CD14-positive monocyte (primary cell): ENCODE measurements at regions not wholly inside any gene's neighbourhood (a gene's known extent, or its start where the extent isn't known, plus 50 kb on each side); places are given as distances from the start of the nearest gene placed in this dataset.

ENCODE experiments used
- DNase-seq, 3 donors: peaks; one replicate each; pipeline ENCODE4 v3.0.0-alpha.2; 2011 to 2022
- H2AFZ ChIP-seq: 2 replicates; pipeline ENCODE4 v1.6.0; 2012; ENCODE audit warnings: mild to moderate bottlenecking, low read depth, low read length, inconsistent platforms; ENCODE audit not compliant: insufficient read depth, poor library complexity, severe bottlenecking
- H3K27ac ChIP-seq, 2 donors: 1 replicate in 1 of 2; 2 replicates in 1 of 2; pipeline ENCODE4 v1.5.1; 2012 to 2013; ENCODE audit warnings: low read length in 2 of 2, control low read depth in 1 of 2, inconsistent platforms in 1 of 2, low read depth in 1 of 2, mild to moderate bottlenecking in 1 of 2
- H3K27me3 ChIP-seq, 2 donors: one replicate each; pipeline versions ENCODE4 v1.6.0 to v1.6.1; 2011 to 2013; ENCODE audit warnings: low read length in 2 of 2; ENCODE audit not compliant: control insufficient read depth in 2 of 2, insufficient read depth in 2 of 2
- H3K36me3 ChIP-seq, 2 donors: replicated peaks in 1 of 2; 1 replicate in 1 of 2; 2 replicates in 1 of 2; pipeline versions ENCODE4 v1.5.1 to v1.6.1; 2012 to 2013; ENCODE audit warnings: low read length in 2 of 2, control low read depth in 1 of 2, inconsistent platforms in 1 of 2, mild to moderate bottlenecking in 1 of 2; ENCODE audit not compliant: insufficient read depth in 2 of 2, control insufficient read depth in 1 of 2
- H3K4me1 ChIP-seq, 2 donors: 1 replicate in 1 of 2; 2 replicates in 1 of 2; pipeline versions ENCODE4 v1.5.1 to v1.6.1; 2012 to 2013; ENCODE audit warnings: low read length in 2 of 2, control low read depth in 1 of 2, inconsistent platforms in 1 of 2, mild to moderate bottlenecking in 1 of 2, moderate library complexity in 1 of 2; ENCODE audit not compliant: insufficient read depth in 2 of 2, control insufficient read depth in 1 of 2
- H3K4me2 ChIP-seq: replicated peaks from 2 replicates; pipeline ENCODE3; 2012; ENCODE audit warnings: low read length, moderate library complexity, mild to moderate bottlenecking; ENCODE audit not compliant: poor library complexity, severe bottlenecking; ENCODE audit errors: extremely low read depth
- H3K4me3 ChIP-seq, 3 experiments: fragments of 200-600 bp in 1 of 3; sonication (generic) in 1 of 3; replicated peaks in 1 of 3; 1 replicate in 2 of 3; 2 replicates in 1 of 3; pipeline ENCODE4 v1.5.1; 2011 to 2013; ENCODE audit warnings: low read length in 3 of 3, mild to moderate bottlenecking in 3 of 3, control low read depth in 2 of 3, low read depth in 2 of 3, inconsistent platforms in 1 of 3, moderate library complexity in 1 of 3
- H3K79me2 ChIP-seq: 2 replicates; pipeline ENCODE4 v1.6.0; 2012; ENCODE audit warnings: mild to moderate bottlenecking, control low read depth, inconsistent platforms, low read length, moderate library complexity; ENCODE audit not compliant: insufficient read depth
- H3K9ac ChIP-seq: 2 replicates; pipeline ENCODE4 v1.6.0; 2017; ENCODE audit warnings: low read length, mild to moderate bottlenecking; ENCODE audit not compliant: insufficient read depth, poor library complexity, severe bottlenecking
- H3K9me3 ChIP-seq, 2 donors: replicated peaks in 1 of 2; 1 replicate in 1 of 2; 2 replicates in 1 of 2; pipeline versions ENCODE4 v1.5.1 to v1.6.1; 2012 to 2013; ENCODE audit warnings: low read length in 2 of 2, control low read depth in 1 of 2; ENCODE audit not compliant: control insufficient read depth in 1 of 2, insufficient read depth in 1 of 2
- H4K20me1 ChIP-seq: 2 replicates; pipeline ENCODE4 v1.6.0; 2012; ENCODE audit warnings: mild to moderate bottlenecking, low read length, control low read depth, moderate library complexity; ENCODE audit not compliant: insufficient read depth
- H3K27ac Mint-ChIP-seq, 7 donors: one replicate each; pipeline ENCODE4 v1.8.0; 2020; ENCODE audit warnings: mild to moderate bottlenecking in 7 of 7, mixed read lengths in 7 of 7, moderate library complexity in 6 of 7, inconsistent platforms in 2 of 7
- H3K27me3 Mint-ChIP-seq, 3 donors: one replicate each; pipeline ENCODE4 v1.8.0; 2021 to 2022; ENCODE audit warnings: low read depth in 3 of 3, mild to moderate bottlenecking in 3 of 3, mixed read lengths in 3 of 3, moderate library complexity in 3 of 3, inconsistent platforms in 1 of 3
- H3K36me3 Mint-ChIP-seq, 2 donors: one replicate each; pipeline ENCODE4 v1.8.0; 2020; ENCODE audit warnings: mixed read lengths in 2 of 2, inconsistent platforms in 1 of 2, mild to moderate bottlenecking in 1 of 2
- H3K4me1 Mint-ChIP-seq: one replicate; pipeline ENCODE4 v1.8.0; 2020; ENCODE audit warnings: mild to moderate bottlenecking, mixed read lengths
- H3K4me3 Mint-ChIP-seq, 2 donors: one replicate each; pipeline ENCODE4 v1.8.0; 2020; ENCODE audit warnings: mild to moderate bottlenecking in 2 of 2, mixed read lengths in 2 of 2, moderate library complexity in 1 of 2
- H3K9me3 Mint-ChIP-seq, 7 donors: one replicate each; pipeline ENCODE4 v1.8.0; 2020 to 2022; ENCODE audit warnings: mixed read lengths in 7 of 7, mild to moderate bottlenecking in 6 of 7, moderate library complexity in 6 of 7, inconsistent platforms in 2 of 7
- WGBS: methylation state at CpG from one replicate; pipeline ENCODE4 v1.1.5; 2013; ENCODE audit warnings: missing lambda C conversion rate; ENCODE audit not compliant: insufficient coverage; 5-methylcytosine and 5-hydroxymethylcytosine counted together
- intact Hi-C, 2 donors: fragments of 100-400 bp; cut with micrococcal nuclease; formaldehyde crosslinking; loops; one replicate each; pipeline versions ENCODE4 v1.15.0 to v1.15.1; 2023
- TF ChIP-seq, protein P1 (sequence below): fragments of 200-600 bp; IDR thresholded peaks from one replicate; pipeline ENCODE4 v1.8.0; 2022; ENCODE audit warnings: antibody characterized with exemption, mild to moderate bottlenecking

DNA sequence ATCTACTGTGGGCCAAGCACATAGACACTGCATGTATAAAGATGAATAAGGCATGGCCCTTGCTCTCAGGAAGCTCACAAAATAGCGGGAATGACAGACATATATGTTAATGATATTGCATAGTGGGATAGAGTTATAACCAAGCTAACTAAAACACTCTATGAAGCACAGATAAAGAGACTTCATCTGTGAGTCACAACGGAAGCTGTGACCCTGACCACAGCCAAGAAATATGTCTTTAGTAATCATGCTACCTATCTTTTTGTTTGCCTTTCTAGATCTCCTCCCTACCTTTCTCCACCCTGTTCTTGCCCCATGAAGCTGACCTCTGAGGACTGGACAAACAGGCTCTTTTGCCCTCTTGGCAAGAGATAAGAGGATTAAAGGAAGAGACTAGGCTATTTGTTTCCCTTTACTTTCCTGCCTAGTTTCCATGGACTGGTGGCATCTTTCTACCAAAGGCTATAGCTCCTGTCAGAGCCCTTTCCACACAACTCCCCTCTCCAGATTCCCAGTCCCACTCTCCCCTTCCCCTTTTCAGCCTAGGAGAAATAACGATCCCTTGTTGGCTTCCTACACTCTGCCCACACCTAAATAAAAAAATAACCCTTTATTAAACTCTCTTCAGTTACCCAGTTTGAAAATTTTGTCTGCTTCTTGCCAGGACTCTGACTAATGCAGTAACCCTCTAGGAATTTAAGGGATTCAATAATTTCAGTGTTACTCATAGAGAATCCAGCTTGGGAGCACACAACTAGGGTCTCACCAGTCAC, 504.9 kb upstream of the MARCKS start:
- Mint-ChIP-seq H3K27me3 (peaks cover 0 to 3% (median 2%) of the 10 kb centered on the region in 3 donors), H3K4me1 (no peaks in the 10 kb centered on the region), H3K9me3 (peaks cover 0 to 2% (median 0%) of the 10 kb centered on the region in 7 donors), H3K27ac (no peak overlapping the region), H3K4me3 (no peak overlapping the region), H3K36me3 (no peaks in the 10 kb centered on the region)
- TF ChIP-seq, protein P1, sequence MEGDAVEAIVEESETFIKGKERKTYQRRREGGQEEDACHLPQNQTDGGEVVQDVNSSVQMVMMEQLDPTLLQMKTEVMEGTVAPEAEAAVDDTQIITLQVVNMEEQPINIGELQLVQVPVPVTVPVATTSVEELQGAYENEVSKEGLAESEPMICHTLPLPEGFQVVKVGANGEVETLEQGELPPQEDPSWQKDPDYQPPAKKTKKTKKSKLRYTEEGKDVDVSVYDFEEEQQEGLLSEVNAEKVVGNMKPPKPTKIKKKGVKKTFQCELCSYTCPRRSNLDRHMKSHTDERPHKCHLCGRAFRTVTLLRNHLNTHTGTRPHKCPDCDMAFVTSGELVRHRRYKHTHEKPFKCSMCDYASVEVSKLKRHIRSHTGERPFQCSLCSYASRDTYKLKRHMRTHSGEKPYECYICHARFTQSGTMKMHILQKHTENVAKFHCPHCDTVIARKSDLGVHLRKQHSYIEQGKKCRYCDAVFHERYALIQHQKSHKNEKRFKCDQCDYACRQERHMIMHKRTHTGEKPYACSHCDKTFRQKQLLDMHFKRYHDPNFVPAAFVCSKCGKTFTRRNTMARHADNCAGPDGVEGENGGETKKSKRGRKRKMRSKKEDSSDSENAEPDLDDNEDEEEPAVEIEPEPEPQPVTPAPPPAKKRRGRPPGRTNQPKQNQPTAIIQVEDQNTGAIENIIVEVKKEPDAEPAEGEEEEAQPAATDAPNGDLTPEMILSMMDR, result no peak
- no peak overlapping the region for H3K9ac ChIP-seq
- intact Hi-C loops, result no loop called here
- H4K20me1 ChIP-seq, result no peaks in the 10 kb centered on the region
- no peak overlapping the region for H2AFZ ChIP-seq
- no peaks in the 10 kb centered on the region for H3K36me3 ChIP-seq
- H3K79me2 ChIP-seq, result no peaks in the 10 kb centered on the region
- H3K27ac ChIP-seq, result no peak overlapping the region
- WGBS, result 89% methylated on average over 2 of the region's 3 CpGs
- no peak for DNase-seq
- no peaks in the 10 kb centered on the region for H3K4me1 ChIP-seq
- H3K9me3 ChIP-seq, result no peaks in the 10 kb centered on the region
- no peaks in the 10 kb centered on the region for H3K27me3 ChIP-seq
- H3K4me3 ChIP-seq, result no peak overlapping the region
- H3K4me2 ChIP-seq, result no peak overlapping the region

DNA sequence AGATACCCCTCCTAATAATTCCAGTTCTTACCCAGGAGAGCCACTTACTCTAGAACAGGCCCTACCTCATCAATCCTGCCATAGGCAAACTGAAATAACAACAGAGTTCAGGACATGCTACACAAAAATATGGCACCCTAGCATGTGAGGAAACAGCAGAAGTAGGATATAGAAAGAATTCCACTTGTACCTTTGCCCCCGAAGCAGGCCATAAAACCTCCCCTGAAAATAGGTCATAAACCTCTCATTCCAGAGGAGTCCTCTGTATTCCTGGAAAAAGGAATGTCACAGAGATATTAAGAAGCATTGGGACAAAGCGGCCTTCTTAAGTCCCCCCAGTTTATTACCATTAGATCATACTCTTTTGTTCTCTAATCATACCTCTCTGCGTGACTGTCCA, 504.3 kb upstream of the MARCKS start:
- Histone ChIP-seq H3K27ac (no peak overlapping the region), H4K20me1 (no peaks in the 10 kb centered on the region), H2AFZ (no peak overlapping the region), H3K4me3 (no peak overlapping the region), H3K27me3 (no peaks in the 10 kb centered on the region), H3K9me3 (no peaks in the 10 kb centered on the region), H3K79me2 (no peaks in the 10 kb centered on the region), H3K4me1 (no peaks in the 10 kb centered on the region), H3K4me2 (no peak overlapping the region), H3K36me3 (no peaks in the 10 kb centered on the region), H3K9ac (no peak overlapping the region)
- no CpG with 5 or more reads among the region's 3 CpGs for WGBS
- Mint-ChIP-seq H3K4me1 (no peaks in the 10 kb centered on the region), H3K4me3 (no peak overlapping the region), H3K27ac (no peak overlapping the region), H3K9me3 (peaks cover 0 to 2% (median 0%) of the 10 kb centered on the region in 7 donors), H3K27me3 (peaks cover 0 to 3% (median 2%) of the 10 kb centered on the region in 3 donors), H3K36me3 (no peaks in the 10 kb centered on the region)
- DNase-seq, result no peak
- TF ChIP-seq, protein P1, result no peak
- intact Hi-C loops, result no loop called here
